ENCODE measurements at regions not wholly inside any gene's neighbourhood (a gene's known extent, or its start where the extent isn't known, plus 50 kb on each side); places are given as distances from the start of the nearest gene placed in this dataset.

GRCh38 chr5:88480801-88481499, 212.3 kb upstream of the TMEM161B start:
- H3K4me1 Mint-ChIP-seq (ENCODE audit: low read depth) = no peaks in the 10 kb centered on the region
- intact Hi-C loops (cut with micrococcal nuclease) = no loop called here

GRCh38 chr5:88480245-88480644, 211.6 kb upstream of the TMEM161B start:
- H3K4me1 Mint-ChIP-seq (ENCODE audit: low read depth) = no peaks in the 10 kb centered on the region
- no peak overlapping the region for H3K4me3 Mint-ChIP-seq
- no peak overlapping the region for H3K27ac Mint-ChIP-seq

More at GRCh38 chr5:88480801-88481499, 212.3 kb upstream of the TMEM161B start:
- Mint-ChIP-seq H3K27ac (no peak overlapping the region), H3K27me3 (no peaks in the 10 kb centered on the region), H3K36me3 (ENCODE audit: low read depth) (no peaks in the 10 kb centered on the region), H3K9me3 (no peaks in the 10 kb centered on the region), H3K4me3 (no peak overlapping the region)

GRCh38 chr5:88474574-88474973, 205.9 kb upstream of the TMEM161B start:
- intact Hi-C loops (cut with micrococcal nuclease) = no loop called here
- Mint-ChIP-seq H3K27ac (no peak overlapping the region), H3K4me1 (ENCODE audit: low read depth) (no peaks in the 10 kb centered on the region), H3K4me3 (no peak overlapping the region), H3K27me3 (no peaks in the 10 kb centered on the region), H3K36me3 (ENCODE audit: low read depth) (no peaks in the 10 kb centered on the region), H3K9me3 (peaks cover 10% of the 10 kb centered on the region)

More at GRCh38 chr5:88480245-88480644, 211.6 kb upstream of the TMEM161B start:
- Mint-ChIP-seq H3K9me3 (no peaks in the 10 kb centered on the region), H3K36me3 (ENCODE audit: low read depth) (no peaks in the 10 kb centered on the region), H3K27me3 (no peaks in the 10 kb centered on the region)
- intact Hi-C loops (cut with micrococcal nuclease) = no loop called here

- no peak overlapping the region for H3K27ac Mint-ChIP-seq
- H3K27me3 Mint-ChIP-seq = no peaks in the 10 kb centered on the region
- H3K9me3 Mint-ChIP-seq = peaks cover 10% of the 10 kb centered on the region
- no peaks in the 10 kb centered on the region for H3K4me1 Mint-ChIP-seq (ENCODE audit: low read depth)
- H3K36me3 Mint-ChIP-seq (ENCODE audit: low read depth) = no peaks in the 10 kb centered on the region
- H3K4me3 Mint-ChIP-seq = no peak overlapping the region
- intact Hi-C loops (cut with micrococcal nuclease) = no loop called here
Measured at GRCh38 chr5:88470745-88471144, 202.1 kb upstream of the TMEM161B start.

- Mint-ChIP-seq H3K4me3 (no peak overlapping the region), H3K36me3 (ENCODE audit: low read depth) (no peaks in the 10 kb centered on the region), H3K27me3 (no peaks in the 10 kb centered on the region), H3K9me3 (no peaks in the 10 kb centered on the region), H3K27ac (no peak overlapping the region), H3K4me1 (ENCODE audit: low read depth) (no peaks in the 10 kb centered on the region)
- intact Hi-C loops (cut with micrococcal nuclease) = no loop called here
Measured at GRCh38 chr5:88459971-88460370, 191.3 kb upstream of the TMEM161B start.

- Mint-ChIP-seq H3K4me1 (ENCODE audit: low read depth) (no peaks in the 10 kb centered on the region), H3K27me3 (no peaks in the 10 kb centered on the region), H3K27ac (no peak overlapping the region), H3K4me3 (no peak overlapping the region), H3K36me3 (ENCODE audit: low read depth) (no peaks in the 10 kb centered on the region), H3K9me3 (no peaks in the 10 kb centered on the region)
- intact Hi-C loops (cut with micrococcal nuclease) = no loop called here
Measured at GRCh38 chr5:88452820-88453219, 184.2 kb upstream of the TMEM161B start.

- H3K27me3 Mint-ChIP-seq = no peaks in the 10 kb centered on the region
- no peaks in the 10 kb centered on the region for H3K36me3 Mint-ChIP-seq (ENCODE audit: low read depth)
- H3K4me3 Mint-ChIP-seq = no peak overlapping the region
- H3K27ac Mint-ChIP-seq = no peak overlapping the region
- no peaks in the 10 kb centered on the region for H3K9me3 Mint-ChIP-seq
- no peaks in the 10 kb centered on the region for H3K4me1 Mint-ChIP-seq (ENCODE audit: low read depth)
- intact Hi-C loops (cut with micrococcal nuclease) = no loop called here
Measured at GRCh38 chr5:88450239-88450638, 181.6 kb upstream of the TMEM161B start.

GRCh38 chr5:88438006-88438405, 169.4 kb upstream of the TMEM161B start:
- no peaks in the 10 kb centered on the region for H3K4me1 Mint-ChIP-seq (ENCODE audit: low read depth)
- H3K27ac Mint-ChIP-seq = no peak overlapping the region
- H3K9me3 Mint-ChIP-seq = peaks cover 10% of the 10 kb centered on the region
- H3K4me3 Mint-ChIP-seq = no peak overlapping the region
- no peaks in the 10 kb centered on the region for H3K27me3 Mint-ChIP-seq
- H3K36me3 Mint-ChIP-seq (ENCODE audit: low read depth) = no peaks in the 10 kb centered on the region
- intact Hi-C loops (cut with micrococcal nuclease) = no loop called here

GRCh38 chr5:88436290-88436689, 167.6 kb upstream of the TMEM161B start:
- intact Hi-C loops (cut with micrococcal nuclease) = no loop called here

GRCh38 chr5:88428633-88429032, 160.0 kb upstream of the TMEM161B start:
- H3K27ac Mint-ChIP-seq = no peak overlapping the region
- H3K9me3 Mint-ChIP-seq = peaks cover 42% of the 10 kb centered on the region
- H3K36me3 Mint-ChIP-seq (ENCODE audit: low read depth) = no peaks in the 10 kb centered on the region
- intact Hi-C loops (cut with micrococcal nuclease) = no loop called here
- H3K27me3 Mint-ChIP-seq = no peaks in the 10 kb centered on the region
- no peaks in the 10 kb centered on the region for H3K4me1 Mint-ChIP-seq (ENCODE audit: low read depth)
- no peak overlapping the region for H3K4me3 Mint-ChIP-seq

More at GRCh38 chr5:88436290-88436689, 167.6 kb upstream of the TMEM161B start:
- H3K27me3 Mint-ChIP-seq = no peaks in the 10 kb centered on the region
- no peaks in the 10 kb centered on the region for H3K4me1 Mint-ChIP-seq (ENCODE audit: low read depth)
- no peak overlapping the region for H3K4me3 Mint-ChIP-seq
- no peaks in the 10 kb centered on the region for H3K36me3 Mint-ChIP-seq (ENCODE audit: low read depth)
- H3K27ac Mint-ChIP-seq = no peak overlapping the region
- H3K9me3 Mint-ChIP-seq = peaks cover 23% of the 10 kb centered on the region

GRCh38 chr5:88426441-88426840, 157.8 kb upstream of the TMEM161B start:
- Mint-ChIP-seq H3K4me1 (ENCODE audit: low read depth) (no peaks in the 10 kb centered on the region), H3K4me3 (no peak overlapping the region), H3K27me3 (no peaks in the 10 kb centered on the region), H3K27ac (no peak overlapping the region), H3K36me3 (ENCODE audit: low read depth) (no peaks in the 10 kb centered on the region), H3K9me3 (peaks cover 24% of the 10 kb centered on the region)
- intact Hi-C loops (cut with micrococcal nuclease) = no loop called here

GRCh38 chr5:88425124-88425523, 156.5 kb upstream of the TMEM161B start:
- Mint-ChIP-seq H3K36me3 (ENCODE audit: low read depth) (no peaks in the 10 kb centered on the region), H3K4me3 (no peak overlapping the region), H3K4me1 (ENCODE audit: low read depth) (no peaks in the 10 kb centered on the region), H3K27me3 (no peaks in the 10 kb centered on the region), H3K9me3 (peaks cover 11% of the 10 kb centered on the region), H3K27ac (no peak overlapping the region)
- intact Hi-C loops (cut with micrococcal nuclease) = no loop called here

GRCh38 chr5:88419931-88420330, 151.3 kb upstream of the TMEM161B start:
- H3K9me3 Mint-ChIP-seq = no peaks in the 10 kb centered on the region

GRCh38 chr5:88407341-88407740, 138.7 kb upstream of the TMEM161B start:
- Mint-ChIP-seq H3K4me3 (no peak overlapping the region), H3K27ac (no peak overlapping the region), H3K27me3 (no peaks in the 10 kb centered on the region), H3K4me1 (ENCODE audit: low read depth) (no peaks in the 10 kb centered on the region), H3K36me3 (ENCODE audit: low read depth) (no peaks in the 10 kb centered on the region), H3K9me3 (no peaks in the 10 kb centered on the region)
- intact Hi-C loops (cut with micrococcal nuclease) = no loop called here

More at GRCh38 chr5:88419931-88420330, 151.3 kb upstream of the TMEM161B start:
- intact Hi-C loops (cut with micrococcal nuclease) = no loop called here
- no peaks in the 10 kb centered on the region for H3K4me1 Mint-ChIP-seq (ENCODE audit: low read depth)
- H3K4me3 Mint-ChIP-seq = no peak overlapping the region
- no peak overlapping the region for H3K27ac Mint-ChIP-seq
- H3K27me3 Mint-ChIP-seq = no peaks in the 10 kb centered on the region
- H3K36me3 Mint-ChIP-seq (ENCODE audit: low read depth) = no peaks in the 10 kb centered on the region

- Mint-ChIP-seq H3K27ac (no peak overlapping the region), H3K27me3 (no peaks in the 10 kb centered on the region), H3K4me1 (ENCODE audit: low read depth) (no peaks in the 10 kb centered on the region), H3K4me3 (no peak overlapping the region), H3K36me3 (ENCODE audit: low read depth) (no peaks in the 10 kb centered on the region), H3K9me3 (no peaks in the 10 kb centered on the region)
- intact Hi-C loops (cut with micrococcal nuclease) = no loop called here
Measured at GRCh38 chr5:88405783-88406182, 137.1 kb upstream of the TMEM161B start.

All from dendritic cell treated with granulocyte-macrophage colony-stimulating factor and Interleukin-4, amounts not matched to agents 40 ng/mL and 50 ng/mL, for 4 days (primary cell).